ENCODE measurements at regions not wholly inside any gene's neighbourhood (a gene's known extent, or its start where the extent isn't known, plus 50 kb on each side); places are given as distances from the start of the nearest gene placed in this dataset.

DNA sequence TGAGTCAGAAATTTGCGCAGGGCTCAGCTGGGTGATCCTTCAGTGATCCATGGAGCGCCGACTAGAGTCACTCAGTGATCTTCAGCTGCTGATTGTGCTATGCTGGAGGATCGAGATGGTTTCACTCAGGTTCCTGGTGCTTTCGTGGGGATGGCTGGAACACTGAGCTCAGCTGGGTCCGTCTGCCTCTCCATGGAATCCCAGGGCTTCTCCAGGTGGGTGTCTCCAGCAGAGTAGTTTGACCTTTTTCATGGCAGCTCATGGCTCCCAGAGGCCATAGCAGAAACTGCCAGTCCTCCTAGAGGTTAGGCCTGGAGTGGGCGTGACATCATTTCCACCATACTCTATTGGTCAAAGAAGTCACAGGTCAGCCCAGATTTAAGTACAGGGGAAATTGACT is 88.8 kb upstream of the SIRPA start:
- TF ChIP-seq, protein P1, sequence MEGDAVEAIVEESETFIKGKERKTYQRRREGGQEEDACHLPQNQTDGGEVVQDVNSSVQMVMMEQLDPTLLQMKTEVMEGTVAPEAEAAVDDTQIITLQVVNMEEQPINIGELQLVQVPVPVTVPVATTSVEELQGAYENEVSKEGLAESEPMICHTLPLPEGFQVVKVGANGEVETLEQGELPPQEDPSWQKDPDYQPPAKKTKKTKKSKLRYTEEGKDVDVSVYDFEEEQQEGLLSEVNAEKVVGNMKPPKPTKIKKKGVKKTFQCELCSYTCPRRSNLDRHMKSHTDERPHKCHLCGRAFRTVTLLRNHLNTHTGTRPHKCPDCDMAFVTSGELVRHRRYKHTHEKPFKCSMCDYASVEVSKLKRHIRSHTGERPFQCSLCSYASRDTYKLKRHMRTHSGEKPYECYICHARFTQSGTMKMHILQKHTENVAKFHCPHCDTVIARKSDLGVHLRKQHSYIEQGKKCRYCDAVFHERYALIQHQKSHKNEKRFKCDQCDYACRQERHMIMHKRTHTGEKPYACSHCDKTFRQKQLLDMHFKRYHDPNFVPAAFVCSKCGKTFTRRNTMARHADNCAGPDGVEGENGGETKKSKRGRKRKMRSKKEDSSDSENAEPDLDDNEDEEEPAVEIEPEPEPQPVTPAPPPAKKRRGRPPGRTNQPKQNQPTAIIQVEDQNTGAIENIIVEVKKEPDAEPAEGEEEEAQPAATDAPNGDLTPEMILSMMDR (IDR thresholded peaks at IDR 0.05), result no peak
- no peak for TF ChIP-seq POLR2A (IDR thresholded peaks at IDR 0.05)
- no peak for TF ChIP-seq POLR2AphosphoS5 (IDR thresholded peaks at IDR 0.05)
- no peak for TF ChIP-seq EP300 (IDR thresholded peaks at IDR 0.05)
